MM.1S (cell line): ENCODE measurements at regions not wholly inside any gene's neighbourhood (a gene's known extent, or its start where the extent isn't known, plus 50 kb on each side); places are given as distances from the start of the nearest gene placed in this dataset.

ENCODE experiments used
- CTCF ChIP-seq: fragments of 300-600 bp; sonication (generic); IDR thresholded peaks from 2 replicates; pipeline ENCODE4 v1.5.1; 2016; ENCODE audit warnings: antibody characterized with exemption, low read length, mixed read lengths
- EZH2 ChIP-seq: fragments of 300-600 bp; sonication (generic); optimal IDR thresholded peaks from 2 replicates; pipeline ENCODE3; 2017; ENCODE audit warnings: low read depth, mild to moderate bottlenecking, antibody characterized with exemption, low read length, mixed read lengths
- EZH2phosphoT487 ChIP-seq: fragments of 300-600 bp; sonication (generic); IDR thresholded peaks from 2 replicates; pipeline ENCODE4 v1.6.1; 2018; ENCODE audit warnings: antibody characterized with exemption, low read length

GRCh38 chr11:15720460-15720859 is 605.7 kb downstream of the INSC start:
- TF ChIP-seq CTCF (no peak), EZH2phosphoT487 (no peak), EZH2 (no peak)
